ENCODE measurements at regions not wholly inside any gene's neighbourhood (a gene's known extent, or its start where the extent isn't known, plus 50 kb on each side); places are given as distances from the start of the nearest gene placed in this dataset.

DNA sequence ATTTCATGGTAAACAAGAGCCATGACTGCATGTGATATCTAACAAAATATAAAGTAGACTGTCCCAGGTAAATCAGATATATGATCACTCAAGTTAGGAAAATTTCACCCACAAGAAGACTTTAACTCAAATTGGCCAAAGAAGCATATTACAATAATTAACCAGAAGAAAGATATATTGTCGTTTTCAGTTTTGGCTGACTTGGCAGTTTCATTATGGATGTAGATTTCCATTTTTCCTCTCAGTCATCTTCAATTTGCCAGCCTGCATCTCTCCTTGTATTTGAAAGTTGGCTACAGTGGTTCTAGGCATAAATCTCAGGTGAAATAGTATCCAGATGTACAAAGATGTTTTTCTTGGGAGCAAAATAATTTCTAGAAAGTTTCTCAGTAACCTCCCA is 761.6 kb downstream of the LRFN5 start:
- Histone ChIP-seq H3K4me1 (no peaks in the 10 kb centered on the region), H3K4me3 (ENCODE audit: low read depth, low read length) (no peak overlapping the region), H3K9me3 (no peaks in the 10 kb centered on the region), H3K27me3 (replicated peaks; ENCODE audit: control insufficient read depth, insufficient read depth, low read length) (no peaks in the 10 kb centered on the region), H3K36me3 (ENCODE audit: control insufficient read depth, insufficient read depth, low read length) (no peaks in the 10 kb centered on the region)
- no peaks in the 10 kb centered on the region for H3K4me1 Mint-ChIP-seq (ENCODE audit: low read depth, unreplicated experiment)
- H3K4me3 Mint-ChIP-seq (ENCODE audit: unreplicated experiment) = no peak overlapping the region
- POLR2A ChIA-PET = no interaction called here
- intact Hi-C loops (cut with micrococcal nuclease; ENCODE audit: unreplicated experiment) = no loop called here
- no peaks in the 10 kb centered on the region for H3K27me3 Mint-ChIP-seq (ENCODE audit: insufficient read depth, unreplicated experiment)
- TF ChIP-seq, protein P1, sequence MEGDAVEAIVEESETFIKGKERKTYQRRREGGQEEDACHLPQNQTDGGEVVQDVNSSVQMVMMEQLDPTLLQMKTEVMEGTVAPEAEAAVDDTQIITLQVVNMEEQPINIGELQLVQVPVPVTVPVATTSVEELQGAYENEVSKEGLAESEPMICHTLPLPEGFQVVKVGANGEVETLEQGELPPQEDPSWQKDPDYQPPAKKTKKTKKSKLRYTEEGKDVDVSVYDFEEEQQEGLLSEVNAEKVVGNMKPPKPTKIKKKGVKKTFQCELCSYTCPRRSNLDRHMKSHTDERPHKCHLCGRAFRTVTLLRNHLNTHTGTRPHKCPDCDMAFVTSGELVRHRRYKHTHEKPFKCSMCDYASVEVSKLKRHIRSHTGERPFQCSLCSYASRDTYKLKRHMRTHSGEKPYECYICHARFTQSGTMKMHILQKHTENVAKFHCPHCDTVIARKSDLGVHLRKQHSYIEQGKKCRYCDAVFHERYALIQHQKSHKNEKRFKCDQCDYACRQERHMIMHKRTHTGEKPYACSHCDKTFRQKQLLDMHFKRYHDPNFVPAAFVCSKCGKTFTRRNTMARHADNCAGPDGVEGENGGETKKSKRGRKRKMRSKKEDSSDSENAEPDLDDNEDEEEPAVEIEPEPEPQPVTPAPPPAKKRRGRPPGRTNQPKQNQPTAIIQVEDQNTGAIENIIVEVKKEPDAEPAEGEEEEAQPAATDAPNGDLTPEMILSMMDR (IDR thresholded peaks at IDR 0.05; ENCODE audit: insufficient read depth in 1 of 2, low read depth in 1 of 2, low read length in 1 of 2, severe bottlenecking in 1 of 2, unreplicated experiment in 1 of 2) = no peak
- DNase-seq = no peak
- CTCF ChIA-PET = no interaction called here
- no peaks in the 10 kb centered on the region for H3K9me3 Mint-ChIP-seq (ENCODE audit: unreplicated experiment)
- no TSS peak for BruUV-seq (replicated peaks)
- H3K36me3 Mint-ChIP-seq (ENCODE audit: insufficient read depth, unreplicated experiment) = no peaks in the 10 kb centered on the region
- H3K27ac Mint-ChIP-seq (ENCODE audit: unreplicated experiment) = no peak overlapping the region

DNA sequence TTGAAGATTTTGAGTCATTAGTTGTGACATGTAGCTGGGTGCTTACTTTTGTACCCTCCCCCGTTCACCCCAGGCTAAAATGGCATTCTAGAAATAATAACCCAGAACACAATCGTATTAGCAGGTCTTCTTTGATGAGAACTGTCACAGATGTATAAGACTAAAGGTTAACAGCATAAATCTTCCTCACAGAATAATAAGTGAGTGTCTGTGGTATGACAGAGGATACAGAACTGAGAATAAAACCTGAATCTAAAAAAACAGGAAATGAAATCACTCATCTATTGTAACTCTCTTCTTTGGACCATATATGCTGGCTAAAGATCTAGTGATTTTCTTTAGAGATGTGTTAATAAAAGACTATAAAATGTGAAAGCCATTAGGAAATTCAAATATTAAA is 746.6 kb downstream of the LRFN5 start:
- no peak overlapping the region for H3K4me3 Mint-ChIP-seq (ENCODE audit: unreplicated experiment)
- H3K36me3 Mint-ChIP-seq (ENCODE audit: insufficient read depth, unreplicated experiment) = no peaks in the 10 kb centered on the region
- DNase-seq = no peak
- Histone ChIP-seq H3K4me3 (ENCODE audit: low read depth, low read length) (no peak overlapping the region), H3K27me3 (replicated peaks; ENCODE audit: control insufficient read depth, insufficient read depth, low read length) (no peaks in the 10 kb centered on the region), H3K4me1 (no peaks in the 10 kb centered on the region), H3K9me3 (no peaks in the 10 kb centered on the region; the same call in 1 of the 2 replicates), H3K36me3 (ENCODE audit: control insufficient read depth, insufficient read depth, low read length) (no peaks in the 10 kb centered on the region)
- intact Hi-C loops (cut with micrococcal nuclease; ENCODE audit: unreplicated experiment) = no loop called here
- no peaks in the 10 kb centered on the region for H3K27me3 Mint-ChIP-seq (ENCODE audit: insufficient read depth, unreplicated experiment)
- no TSS peak for BruUV-seq (replicated peaks)
- no peaks in the 10 kb centered on the region for H3K4me1 Mint-ChIP-seq (ENCODE audit: low read depth, unreplicated experiment)
- ChIA-PET CTCF (no interaction called here), POLR2A (no interaction called here)
- H3K9me3 Mint-ChIP-seq (ENCODE audit: unreplicated experiment) = no peaks in the 10 kb centered on the region
- TF ChIP-seq, protein P1 (IDR thresholded peaks at IDR 0.05; ENCODE audit: insufficient read depth in 1 of 2, low read depth in 1 of 2, low read length in 1 of 2, severe bottlenecking in 1 of 2, unreplicated experiment in 1 of 2) = no peak
- H3K27ac Mint-ChIP-seq (ENCODE audit: unreplicated experiment) = no peak overlapping the region

DNA sequence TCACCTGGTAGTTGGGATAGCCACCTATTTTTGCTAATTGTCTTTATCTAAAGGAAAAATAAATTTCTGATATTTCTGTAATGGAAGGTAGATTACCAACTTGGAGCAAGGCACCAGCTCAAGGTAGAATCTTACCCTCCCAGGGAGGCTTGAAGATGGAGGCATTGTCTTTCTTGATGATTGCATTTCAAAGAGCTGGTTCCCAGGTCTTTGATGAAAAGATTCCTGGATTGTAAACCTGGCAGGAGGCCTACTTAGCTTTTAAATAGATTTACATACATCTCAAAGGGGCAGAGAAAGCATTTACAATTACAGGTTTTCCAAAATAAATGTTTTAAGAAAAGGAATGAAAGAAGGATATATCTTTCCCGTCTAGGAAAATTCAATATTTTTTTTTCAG is 729.2 kb downstream of the LRFN5 start:
- Mint-ChIP-seq H3K4me3 (ENCODE audit: unreplicated experiment) (no peak overlapping the region), H3K36me3 (ENCODE audit: insufficient read depth, unreplicated experiment) (no peaks in the 10 kb centered on the region), H3K4me1 (ENCODE audit: low read depth, unreplicated experiment) (no peaks in the 10 kb centered on the region), H3K27ac (ENCODE audit: unreplicated experiment) (no peak overlapping the region), H3K27me3 (ENCODE audit: insufficient read depth, unreplicated experiment) (no peaks in the 10 kb centered on the region), H3K9me3 (ENCODE audit: unreplicated experiment) (no peaks in the 10 kb centered on the region)
- H3K9me3 ChIP-seq = no peaks in the 10 kb centered on the region
- DNase-seq = no peak
- ChIA-PET POLR2A (no interaction called here), CTCF (no interaction called here)
- TF ChIP-seq, protein P1 (IDR thresholded peaks at IDR 0.05; ENCODE audit: insufficient read depth in 1 of 2, low read depth in 1 of 2, low read length in 1 of 2, severe bottlenecking in 1 of 2, unreplicated experiment in 1 of 2) = no peak
- no peak overlapping the region for H3K4me3 ChIP-seq (ENCODE audit: low read depth, low read length)
- intact Hi-C loops (cut with micrococcal nuclease; ENCODE audit: unreplicated experiment) = no loop called here
- BruUV-seq (replicated peaks) = no TSS peak
- H3K27me3 ChIP-seq (replicated peaks; ENCODE audit: control insufficient read depth, insufficient read depth, low read length) = no peaks in the 10 kb centered on the region
- H3K4me1 ChIP-seq = no peaks in the 10 kb centered on the region
- no peaks in the 10 kb centered on the region for H3K36me3 ChIP-seq (ENCODE audit: control insufficient read depth, insufficient read depth, low read length)

All from Caco-2 (cell line).